ENCODE measurements at regions not wholly inside any gene's neighbourhood (a gene's known extent, or its start where the extent isn't known, plus 50 kb on each side); places are given as distances from the start of the nearest gene placed in this dataset.

- DNase-seq = no peak
These were observed 53.3 kb downstream of the C7orf25 start for GRCh38 chr7:42858570-42858969.

- no peak for DNase-seq
These were observed 55.3 kb downstream of the C7orf25 start for GRCh38 chr7:42856605-42856987.

- DNase-seq = no peak
These were observed 57.2 kb downstream of the C7orf25 start for GRCh38 chr7:42854571-42855118.

- no peak for DNase-seq
These were observed 59.3 kb downstream of the C7orf25 start for GRCh38 chr7:42852531-42852930.

GRCh38 chr7:42843205-42843800 is 68.6 kb downstream of the C7orf25 start:
- DNase-seq = no peak

- DNase-seq = no peak
These were observed 77.2 kb downstream of the C7orf25 start for GRCh38 chr7:42834676-42835075.

GRCh38 chr7:42833411-42833810 is 78.5 kb downstream of the C7orf25 start:
- DNase-seq = no peak

- no peak for DNase-seq
These were observed 79.2 kb downstream of the C7orf25 start for GRCh38 chr7:42832667-42833066.

- peak; percentile 57 for DNase-seq
These were observed 80.0 kb downstream of the C7orf25 start for GRCh38 chr7:42831718-42832522.

GRCh38 chr7:42831006-42831717 is 80.7 kb downstream of the C7orf25 start:
- DNase-seq = no peak

- no peak for DNase-seq
These were observed 99.1 kb downstream of the C7orf25 start for GRCh38 chr7:42812779-42813178.

GRCh38 chr7:42805601-42806000 is 106.3 kb downstream of the C7orf25 start:
- DNase-seq = no peak

- DNase-seq = no peak
These were observed 117.2 kb downstream of the C7orf25 start for GRCh38 chr7:42794673-42795072.

GRCh38 chr7:42792841-42793240 is 119.0 kb downstream of the C7orf25 start:
- no peak for DNase-seq

GRCh38 chr7:42790196-42790595 is 121.7 kb downstream of the C7orf25 start:
- DNase-seq = no peak

- DNase-seq = no peak
These were observed 137.4 kb downstream of the C7orf25 start for GRCh38 chr7:42774436-42774835.

- no peak for DNase-seq
These were observed 141.8 kb downstream of the C7orf25 start for GRCh38 chr7:42770114-42770513.

- no peak for DNase-seq
These were observed 143.8 kb downstream of the C7orf25 start for GRCh38 chr7:42768045-42768444.

- no peak for DNase-seq
These were observed 145.0 kb downstream of the C7orf25 start for GRCh38 chr7:42766782-42767423.

- DNase-seq = no peak
These were observed 145.9 kb downstream of the C7orf25 start for GRCh38 chr7:42765931-42766330.

- no peak for DNase-seq
These were observed 148.7 kb downstream of the C7orf25 start for GRCh38 chr7:42763137-42763551.

- DNase-seq = no peak
These were observed 150.4 kb downstream of the C7orf25 start for GRCh38 chr7:42761486-42761885.
